Hepatocyte (in vitro differentiated cells): ENCODE measurements at regions not wholly inside any gene's neighbourhood (a gene's known extent, or its start where the extent isn't known, plus 50 kb on each side); places are given as distances from the start of the nearest gene placed in this dataset.

Experiments used
- DNase-seq: peaks from one replicate; pipeline ENCODE4 v3.0.0-alpha.2; 2016; ENCODE audit warnings: low spot score
- H2AFZ ChIP-seq: fragments of 200-600 bp; sonication (generic); 2 replicates; pipeline ENCODE4 v1.6.0; 2016; ENCODE audit warnings: antibody characterized with exemption, mild to moderate bottlenecking
- H3K27ac ChIP-seq: fragments of 200-600 bp; sonication (generic); 2 replicates; pipeline ENCODE4 v1.5.1; 2016; ENCODE audit warnings: mild to moderate bottlenecking
- H3K27me3 ChIP-seq: fragments of 200-600 bp; sonication (generic); 2 replicates; pipeline ENCODE4 v1.6.1; 2016
- H3K36me3 ChIP-seq: fragments of 200-600 bp; sonication (generic); replicated peaks from 2 replicates; pipeline ENCODE4 v1.5.1; 2016; ENCODE audit warnings: low read depth; ENCODE audit not compliant: insufficient read depth
- H3K4me1 ChIP-seq: fragments of 200-600 bp; sonication (generic); 2 replicates; pipeline ENCODE4 v1.5.1; 2016; ENCODE audit warnings: mild to moderate bottlenecking, moderate library complexity; ENCODE audit not compliant: insufficient read depth
- H3K4me2 ChIP-seq: fragments of 200-600 bp; sonication (generic); 2 replicates; pipeline ENCODE4 v1.6.0; 2016
- H3K4me3 ChIP-seq: fragments of 200-600 bp; sonication (generic); 2 replicates; pipeline ENCODE4 v1.5.1; 2016; ENCODE audit warnings: mild to moderate bottlenecking
- H3K79me2 ChIP-seq: fragments of 200-600 bp; sonication (generic); 2 replicates; pipeline ENCODE4 v1.6.0; 2017; ENCODE audit warnings: mild to moderate bottlenecking
- H3K9me2 ChIP-seq: fragments of 200-600 bp; sonication (generic); replicated peaks from 2 replicates; pipeline ENCODE4 v1.6.0; 2017; ENCODE audit warnings: mild to moderate bottlenecking; ENCODE audit not compliant: insufficient read depth
- H3K9me3 ChIP-seq: fragments of 200-600 bp; sonication (generic); 2 replicates; pipeline ENCODE4 v1.5.1; 2016; ENCODE audit warnings: low read depth, mild to moderate bottlenecking
- H4K20me1 ChIP-seq: fragments of 200-600 bp; sonication (generic); 2 replicates; pipeline ENCODE4 v1.6.0; 2016; ENCODE audit warnings: mild to moderate bottlenecking; ENCODE audit not compliant: insufficient read depth, poor library complexity, severe bottlenecking
- CTCF ChIP-seq: fragments of 200-600 bp; sonication (generic); IDR thresholded peaks from 2 replicates; pipeline ENCODE4 v1.5.1; 2016; ENCODE audit warnings: antibody characterized with exemption, mild to moderate bottlenecking; ENCODE audit not compliant: poor library complexity
- EZH2 ChIP-seq: fragments of 200-600 bp; sonication (generic); IDR thresholded peaks from 2 replicates; pipeline ENCODE4 v1.6.1; 2016; ENCODE audit warnings: antibody characterized with exemption, mild to moderate bottlenecking, borderline replicate concordance
- EZH2phosphoT487 ChIP-seq: fragments of 200-600 bp; sonication (generic); IDR thresholded peaks from one replicate; pipeline ENCODE4 v1.6.1; 2018; ENCODE audit warnings: antibody characterized with exemption, mild to moderate bottlenecking, low read depth, moderate library complexity; ENCODE audit not compliant: unreplicated experiment, severe bottlenecking
- WGBS: methylation state at CpG from one replicate; pipeline ENCODE4 v1.1.6; 2016; ENCODE audit warnings: low lambda C conversion rate; ENCODE audit errors: missing lambda C conversion rate; 5-methylcytosine and 5-hydroxymethylcytosine counted together

GRCh38 chr4:185896817-185897488, 85.0 kb upstream of the SORBS2 start:
- Histone ChIP-seq H3K4me3 (no peak overlapping the region), H3K27me3 (no peaks in the 10 kb centered on the region), H3K27ac (peak overlapping the region; percentile 37), H2AFZ (no peak overlapping the region), H3K36me3 (no peaks in the 10 kb centered on the region), H3K79me2 (no peaks in the 10 kb centered on the region), H3K4me2 (no peak overlapping the region), H3K4me1 (no peaks in the 10 kb centered on the region), H3K9me3 (no peaks in the 10 kb centered on the region), H3K9me2 (no peaks in the 10 kb centered on the region), H4K20me1 (no peaks in the 10 kb centered on the region)
- WGBS: 82% methylated on average over 11 of the region's 11 CpGs
- DNase-seq: no peak
- TF ChIP-seq EZH2phosphoT487 (no peak), CTCF (no peak), EZH2 (no peak)

- H3K27ac ChIP-seq: no peak overlapping the region
- WGBS: 77% methylated on average over 8 of the region's 8 CpGs
- H4K20me1 ChIP-seq: no peaks in the 10 kb centered on the region
- H3K79me2 ChIP-seq: no peaks in the 10 kb centered on the region
- DNase-seq: no peak
- no peaks in the 10 kb centered on the region for H3K9me3 ChIP-seq
- no peaks in the 10 kb centered on the region for H3K27me3 ChIP-seq
- H3K4me3 ChIP-seq: no peak overlapping the region
- H2AFZ ChIP-seq: no peak overlapping the region
- no peak for TF ChIP-seq CTCF
- TF ChIP-seq EZH2phosphoT487: no peak
- H3K9me2 ChIP-seq: no peaks in the 10 kb centered on the region
- H3K4me2 ChIP-seq: no peak overlapping the region
- no peaks in the 10 kb centered on the region for H3K36me3 ChIP-seq
- H3K4me1 ChIP-seq: no peaks in the 10 kb centered on the region
Observed at GRCh38 chr4:185898413-185898812, 86.4 kb upstream of the SORBS2 start.

- Histone ChIP-seq H3K4me1 (no peaks in the 10 kb centered on the region), H3K4me2 (no peak overlapping the region), H3K27me3 (no peaks in the 10 kb centered on the region), H3K27ac (no peak overlapping the region), H3K9me3 (no peaks in the 10 kb centered on the region), H3K4me3 (no peak overlapping the region), H4K20me1 (no peaks in the 10 kb centered on the region), H3K36me3 (no peaks in the 10 kb centered on the region), H2AFZ (no peak overlapping the region), H3K9me2 (no peaks in the 10 kb centered on the region), H3K79me2 (no peaks in the 10 kb centered on the region)
- DNase-seq: no peak
- WGBS: 92% methylated on average over 4 of the region's 4 CpGs
- TF ChIP-seq CTCF: no peak
- TF ChIP-seq EZH2: no peak
- TF ChIP-seq EZH2phosphoT487: no peak
Observed at GRCh38 chr4:185899833-185900232, 87.8 kb upstream of the SORBS2 start.
